Parathyroid adenoma (tissue), 2 donors: ENCODE measurements at regions not wholly inside any gene's neighbourhood (a gene's known extent, or its start where the extent isn't known, plus 50 kb on each side); places are given as distances from the start of the nearest gene placed in this dataset.

Experiments used
- H2AFZ ChIP-seq: fragments of 300-600 bp; sonication (generic); one replicate; pipeline ENCODE4 v1.7.0; 2017; ENCODE audit warnings: antibody characterized with exemption, mild to moderate bottlenecking
- H3K27ac ChIP-seq: fragments of 300-600 bp; sonication (generic); one replicate; pipeline ENCODE4 v1.7.0; 2017
- H3K27me3 ChIP-seq: fragments of 300-600 bp; sonication (generic); one replicate; pipeline ENCODE4 v1.7.0; 2017; ENCODE audit warnings: low read length; ENCODE audit not compliant: control insufficient read depth, insufficient read depth
- H3K36me3 ChIP-seq: fragments of 300-600 bp; sonication (generic); one replicate; pipeline ENCODE4 v1.7.0; 2017; ENCODE audit warnings: low read length; ENCODE audit not compliant: control insufficient read depth, insufficient read depth
- H3K4me1 ChIP-seq: fragments of 300-600 bp; sonication (generic); one replicate; pipeline ENCODE4 v1.7.0; 2017; ENCODE audit warnings: control low read depth
- H3K4me2 ChIP-seq: fragments of 300-600 bp; sonication (generic); one replicate; pipeline ENCODE4 v1.7.0; 2017; ENCODE audit warnings: low read length
- H3K4me3 ChIP-seq: fragments of 300-600 bp; sonication (generic); one replicate; pipeline ENCODE4 v1.7.0; 2017; ENCODE audit warnings: low read depth, low read length
- H3K79me2 ChIP-seq: fragments of 300-600 bp; sonication (generic); one replicate; pipeline ENCODE4 v1.7.0; 2017; ENCODE audit warnings: control low read depth
- H3K9ac ChIP-seq: fragments of 300-600 bp; sonication (generic); one replicate; pipeline ENCODE4 v1.7.0; 2017; ENCODE audit warnings: mild to moderate bottlenecking
- H3K9me3 ChIP-seq: fragments of 300-600 bp; sonication (generic); one replicate; pipeline ENCODE4 v1.7.0; 2017; ENCODE audit warnings: low read length; ENCODE audit not compliant: control insufficient read depth
- CTCF ChIP-seq: fragments of 300-600 bp; sonication (generic); IDR thresholded peaks from one replicate; pipeline ENCODE4 v1.7.0; 2017; ENCODE audit warnings: antibody characterized with exemption, mild to moderate bottlenecking
- donor health status: primary hyperparathyroidism.

- H3K9me3 ChIP-seq, result no peaks in the 10 kb centered on the region
- H3K4me3 ChIP-seq, result no peak overlapping the region
- no peaks in the 10 kb centered on the region for H3K79me2 ChIP-seq
- H3K36me3 ChIP-seq, result no peaks in the 10 kb centered on the region
- no peak overlapping the region for H3K4me2 ChIP-seq
- H3K27me3 ChIP-seq, result no peaks in the 10 kb centered on the region
- no peak overlapping the region for H3K9ac ChIP-seq
- no peak overlapping the region for H2AFZ ChIP-seq
- no peak for TF ChIP-seq CTCF
- no peaks in the 10 kb centered on the region for H3K4me1 ChIP-seq
- no peak overlapping the region for H3K27ac ChIP-seq
These were observed 406.7 kb upstream of the ZNF507 start for GRCh38 chr19:31938675-31939074.

GRCh38 chr19:31940396-31940795 is 405.0 kb upstream of the ZNF507 start:
- Histone ChIP-seq H3K9ac (no peak overlapping the region), H2AFZ (no peak overlapping the region), H3K36me3 (no peaks in the 10 kb centered on the region), H3K79me2 (no peaks in the 10 kb centered on the region), H3K9me3 (no peaks in the 10 kb centered on the region), H3K27me3 (no peaks in the 10 kb centered on the region), H3K4me1 (no peaks in the 10 kb centered on the region), H3K4me3 (no peak overlapping the region), H3K4me2 (no peak overlapping the region), H3K27ac (no peak overlapping the region)
- no peak for TF ChIP-seq CTCF

GRCh38 chr19:31943191-31943661 is 402.2 kb upstream of the ZNF507 start:
- Histone ChIP-seq H2AFZ (no peak overlapping the region), H3K27me3 (no peaks in the 10 kb centered on the region), H3K27ac (no peak overlapping the region), H3K9me3 (no peaks in the 10 kb centered on the region), H3K36me3 (no peaks in the 10 kb centered on the region), H3K4me1 (no peaks in the 10 kb centered on the region), H3K4me2 (no peak overlapping the region), H3K9ac (no peak overlapping the region), H3K4me3 (no peak overlapping the region), H3K79me2 (no peaks in the 10 kb centered on the region)
- no peak for TF ChIP-seq CTCF

GRCh38 chr19:31943778-31944177 is 401.6 kb upstream of the ZNF507 start:
- Histone ChIP-seq H3K36me3 (no peaks in the 10 kb centered on the region), H3K27me3 (no peaks in the 10 kb centered on the region), H3K4me3 (no peak overlapping the region), H3K4me2 (no peak overlapping the region), H3K9me3 (no peaks in the 10 kb centered on the region), H3K9ac (no peak overlapping the region), H3K4me1 (no peaks in the 10 kb centered on the region), H3K79me2 (no peaks in the 10 kb centered on the region), H3K27ac (no peak overlapping the region), H2AFZ (no peak overlapping the region)
- TF ChIP-seq CTCF, result no peak

- no peak for TF ChIP-seq CTCF
- no peaks in the 10 kb centered on the region for H3K9me3 ChIP-seq
- H3K36me3 ChIP-seq, result no peaks in the 10 kb centered on the region
- no peak overlapping the region for H2AFZ ChIP-seq
- no peak overlapping the region for H3K9ac ChIP-seq
- no peaks in the 10 kb centered on the region for H3K27me3 ChIP-seq
- H3K79me2 ChIP-seq, result no peaks in the 10 kb centered on the region
- H3K27ac ChIP-seq, result no peak overlapping the region
- no peaks in the 10 kb centered on the region for H3K4me1 ChIP-seq
- no peak overlapping the region for H3K4me3 ChIP-seq
- no peak overlapping the region for H3K4me2 ChIP-seq
These were observed 401.1 kb upstream of the ZNF507 start for GRCh38 chr19:31944326-31944725.
